HCT116 (cell line): ENCODE measurements at regions not wholly inside any gene's neighbourhood (a gene's known extent, or its start where the extent isn't known, plus 50 kb on each side); places are given as distances from the start of the nearest gene placed in this dataset.

Experiments used
- ATAC-seq: fragments of 200-7000 bp; cut with Tn5 transposase; 2 replicates; pipeline ENCODE4 v1.9.1; 2020; ENCODE audit warnings: mild to moderate bottlenecking, moderate library complexity
- BruUV-seq: library from RNA; stranded (reverse); fragments of 400-500 nt; replicated peaks from 2 replicates; lab custom pipeline; 2021; lab: Mats Ljungman, UMichigan
- CTCF ChIA-PET: fragments of 300-600 bp; sonication (Branson Sonifier 250); formaldehyde crosslinking; loops from one replicate; lab custom pipeline; 2021; ENCODE audit warnings: antibody characterized with exemption; lab: Charles Lee
- POLR2A ChIA-PET: fragments of 300-600, 350-600 bp; sonication (Branson Sonifier 250); formaldehyde crosslinking; loops from one replicate; lab custom pipeline; 2021; ENCODE audit warnings: antibody characterized with exemption; lab: Charles Lee
- RAD21 ChIA-PET, 2 experiments: fragments of 300-600 bp; sonication (Branson Sonifier 250); formaldehyde crosslinking; loops; one replicate each; lab custom pipeline; 2023; ENCODE audit warnings: low total read pairs in 2 of 2; ENCODE audit not compliant: uncharacterized antibody in 2 of 2, unreplicated experiment in 2 of 2, low non-redundant PET in 1 of 2; lab: Charles Lee
- DNase-seq: peaks from one replicate; pipeline ENCODE4 v3.0.0-alpha.2; 2010; ENCODE audit warnings: low read depth, low spot score
- H2AFZ ChIP-seq: fragments of 200-600 bp; shearing (Covaris generic), sonication (generic); 2 replicates; pipeline ENCODE4 v1.6.1; 2017; ENCODE audit warnings: low read depth, mixed run types, mixed read lengths, antibody characterized with exemption, low read length; ENCODE audit not compliant: poor library complexity, severe bottlenecking
- H3K27ac ChIP-seq: 2 replicates; pipeline ENCODE4 v1.5.1; 2012; ENCODE audit warnings: low read depth, low read length
- H3K27me3 ChIP-seq: fragments of 200-600 bp; sonication (generic); 2 replicates; pipeline ENCODE4 v1.6.1; 2016; ENCODE audit warnings: mixed run types, low read length, mixed read lengths; ENCODE audit not compliant: insufficient read depth
- H3K36me3 ChIP-seq, 2 experiments: fragments of 200-500 bp in 1 of 2; fragments of 200-600 bp in 1 of 2; sonication (Bioruptor generic) in 1 of 2; sonication (generic) in 1 of 2; 2 replicates each; pipeline versions ENCODE4 v1.5.1 to v1.6.1; 2014 to 2016; ENCODE audit warnings: low read length in 2 of 2, inconsistent platforms in 1 of 2, mixed read lengths in 1 of 2, mixed run types in 1 of 2; ENCODE audit not compliant: insufficient read depth in 2 of 2, control insufficient read depth in 1 of 2
- H3K4me1 ChIP-seq, 2 experiments: fragments of 200-600 bp in 1 of 2; sonication (generic) in 1 of 2; 2 replicates each; pipeline versions ENCODE4 v1.5.1 to v1.6.1; 2012 to 2017; ENCODE audit warnings: low read length in 2 of 2, inconsistent platforms in 1 of 2, mild to moderate bottlenecking in 1 of 2, mixed read lengths in 1 of 2, mixed run types in 1 of 2, moderate library complexity in 1 of 2; ENCODE audit not compliant: insufficient read depth in 2 of 2, control insufficient read depth in 1 of 2
- H3K4me2 ChIP-seq: fragments of 200-600 bp; sonication (generic); 2 replicates; pipeline ENCODE4 v1.6.1; 2017; ENCODE audit warnings: mixed run types, low read length, mixed read lengths
- H3K4me3 ChIP-seq, 2 experiments: fragments of 200-600 bp in 1 of 2; sonication (generic) in 1 of 2; replicated peaks in 1 of 2; 2 replicates each; pipeline ENCODE4 v1.5.1; 2011 to 2016; ENCODE audit warnings: low read length in 2 of 2, control low read depth in 1 of 2, low read depth in 1 of 2, mild to moderate bottlenecking in 1 of 2, mixed read lengths in 1 of 2, mixed run types in 1 of 2
- H3K79me2 ChIP-seq: fragments of 200-600 bp; sonication (generic); 2 replicates; pipeline ENCODE4 v1.6.1; 2017; ENCODE audit warnings: mild to moderate bottlenecking, mixed run types, low read length, moderate library complexity, mixed read lengths; ENCODE audit not compliant: insufficient read depth
- H3K9ac ChIP-seq: fragments of 200-600 bp; sonication (generic); 2 replicates; pipeline ENCODE4 v1.6.1; 2016; ENCODE audit warnings: low read length, mixed read lengths
- H3K9me2 ChIP-seq: fragments of 200-600 bp; sonication (generic), shearing (Covaris generic); 2 replicates; pipeline ENCODE4 v1.6.1; 2017; ENCODE audit warnings: mixed run types, mild to moderate bottlenecking, moderate library complexity; ENCODE audit not compliant: insufficient read depth
- H3K9me3 ChIP-seq, 2 experiments: fragments of 200-500 bp in 1 of 2; fragments of 200-600 bp in 1 of 2; sonication (Bioruptor generic) in 1 of 2; sonication (generic) in 1 of 2; 2 replicates each; pipeline ENCODE4 v1.6.1; 2014 to 2017; ENCODE audit warnings: low read length in 2 of 2, mixed read lengths in 2 of 2, inconsistent platforms in 1 of 2, low read depth in 1 of 2, mild to moderate bottlenecking in 1 of 2, mixed run types in 1 of 2, moderate library complexity in 1 of 2; ENCODE audit not compliant: control insufficient read depth in 1 of 2, insufficient read depth in 1 of 2
- H4K20me1 ChIP-seq: fragments of 200-600 bp; sonication (generic), shearing (Covaris generic); 2 replicates; pipeline ENCODE4 v1.6.1; 2017; ENCODE audit warnings: mixed run types, mild to moderate bottlenecking, moderate library complexity; ENCODE audit not compliant: insufficient read depth
- CBX3 ChIP-seq: IDR thresholded peaks from 2 replicates; pipeline ENCODE4 v1.6.1; 2012; ENCODE audit warnings: low read depth
- EGR1 ChIP-seq: IDR thresholded peaks from 2 replicates; pipeline ENCODE4 v1.6.1; 2012; ENCODE audit warnings: low read depth
- ELF1 ChIP-seq: IDR thresholded peaks from 2 replicates; pipeline ENCODE4 v1.6.1; 2012; ENCODE audit warnings: low read depth, borderline replicate concordance
- EZH2 ChIP-seq: fragments of 200-600 bp; sonication (generic); IDR thresholded peaks from 2 replicates; pipeline ENCODE4 v1.6.1; 2017; ENCODE audit warnings: antibody characterized with exemption, mixed run types
- EZH2phosphoT487 ChIP-seq: fragments of 200-600 bp; IDR thresholded peaks from 2 replicates; pipeline ENCODE4 v1.6.1; 2018; ENCODE audit warnings: antibody characterized with exemption, borderline replicate concordance
- FOSL1 ChIP-seq: IDR thresholded peaks from 2 replicates; pipeline ENCODE4 v1.6.1; 2012; ENCODE audit warnings: low read depth
- JUND ChIP-seq: IDR thresholded peaks from 2 replicates; pipeline ENCODE4 v1.6.1; 2012
- POLR2A ChIP-seq: IDR thresholded peaks from 2 replicates; pipeline ENCODE4 v1.7.0; 2011; ENCODE audit warnings: borderline replicate concordance; ENCODE audit not compliant: insufficient read depth, insufficient read length; ENCODE audit errors: extremely low read depth
- POLR2AphosphoS5 ChIP-seq: IDR thresholded peaks from 2 replicates; pipeline ENCODE4 v1.6.1; 2011; ENCODE audit warnings: mild to moderate bottlenecking, low read depth, low read length, moderate library complexity
- RAD21 ChIP-seq: IDR thresholded peaks from 2 replicates; pipeline ENCODE4 v1.6.1; 2012; ENCODE audit warnings: low read depth, mild to moderate bottlenecking
- SIN3A ChIP-seq: IDR thresholded peaks from 2 replicates; pipeline ENCODE4 v1.6.1; 2012; ENCODE audit warnings: low read depth
- SP1 ChIP-seq: IDR thresholded peaks from 2 replicates; pipeline ENCODE4 v1.6.1; 2012; ENCODE audit warnings: low read depth
- SRF ChIP-seq: IDR thresholded peaks from 2 replicates; pipeline ENCODE4 v1.6.1; 2012; ENCODE audit warnings: low read depth
- TCF7L2 ChIP-seq: IDR thresholded peaks from 2 replicates; pipeline ENCODE4 v1.7.0; 2011; ENCODE audit warnings: borderline replicate concordance, inconsistent platforms; ENCODE audit not compliant: insufficient read depth, insufficient read length; ENCODE audit errors: extremely low read depth
- YY1 ChIP-seq: IDR thresholded peaks from 2 replicates; pipeline ENCODE4 v1.6.1; 2011; ENCODE audit warnings: low read length, low read depth, moderate library complexity, mild to moderate bottlenecking; ENCODE audit not compliant: insufficient replicate concordance; ENCODE audit errors: extremely low read depth
- intact Hi-C: fragments of 100-400 bp; cut with micrococcal nuclease; formaldehyde crosslinking; loops from 2 replicates; pipeline ENCODE4 v1.10.0; 2022
- TF ChIP-seq, protein P1 (sequence below): IDR thresholded peaks from 2 replicates; pipeline ENCODE4 v1.6.1; 2012; ENCODE audit warnings: low read depth
- TF ChIP-seq, protein P2 (sequence below): IDR thresholded peaks from 2 replicates; pipeline ENCODE4 v1.6.1; 2012
- TF ChIP-seq, protein P3 (sequence below): IDR thresholded peaks from 2 replicates; pipeline ENCODE4 v1.6.1; 2012
- TF ChIP-seq, protein P4 (sequence below), 3 experiments: fragments of 200-600 bp in 1 of 3; sonication (generic) in 1 of 3; IDR thresholded peaks in 2 of 3; conservative IDR thresholded peaks in 1 of 3; 2 replicates each; pipeline ENCODE4 v1.5.1; 2012 to 2017; ENCODE audit warnings: low read depth in 2 of 3, low read length in 2 of 3, antibody characterized with exemption in 1 of 3, borderline replicate concordance in 1 of 3, control low read depth in 1 of 3, mild to moderate bottlenecking in 1 of 3, mixed read lengths in 1 of 3, mixed run types in 1 of 3, moderate library complexity in 1 of 3; ENCODE audit not compliant: insufficient read depth in 1 of 3

DNA sequence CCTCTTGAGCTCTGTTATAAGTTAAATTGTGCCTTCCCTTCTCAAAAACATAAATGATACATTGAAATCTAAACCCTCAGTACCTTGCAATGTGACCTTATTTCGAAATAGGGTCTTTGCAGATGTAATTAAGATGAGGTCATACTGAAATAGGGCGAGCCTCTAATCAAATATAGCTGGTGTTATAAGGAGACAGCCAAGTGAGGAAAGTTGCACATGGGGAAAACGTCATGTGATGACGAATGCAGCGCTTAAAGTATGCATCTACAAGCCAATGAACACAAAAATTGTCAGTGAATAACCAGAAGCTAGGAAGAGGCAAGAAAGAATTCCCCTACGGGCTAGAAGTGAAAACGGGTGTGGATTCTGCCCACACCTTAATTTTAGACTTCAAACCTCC, 305.2 kb upstream of the FOXG1 start:
- Histone ChIP-seq H4K20me1 (no peaks in the 10 kb centered on the region), H3K79me2 (no peaks in the 10 kb centered on the region), H3K4me3 (no peak overlapping the region), H3K4me2 (no peak overlapping the region), H2AFZ (no peak overlapping the region), H3K9me2 (no peaks in the 10 kb centered on the region), H3K9ac (no peak overlapping the region), H3K27ac (no peak overlapping the region), H3K9me3 (peaks cover 17 to 41% of the 10 kb centered on the region in 2 experiments; a peak in 2 of 4 replicates), H3K36me3 (no peaks in the 10 kb centered on the region), H3K4me1 (no peaks in the 10 kb centered on the region), H3K27me3 (no peaks in the 10 kb centered on the region)
- ChIA-PET RAD21 (no interaction called here), POLR2A (no interaction called here), CTCF (no interaction called here)
- TF ChIP-seq EZH2 = no peak
- no peak for TF ChIP-seq SIN3A
- no peak for TF ChIP-seq POLR2A
- no peak for TF ChIP-seq TCF7L2
- no peak for TF ChIP-seq FOSL1
- no peak for TF ChIP-seq SRF
- TF ChIP-seq CBX3 = no peak
- TF ChIP-seq JUND = no peak
- TF ChIP-seq, protein P1, sequence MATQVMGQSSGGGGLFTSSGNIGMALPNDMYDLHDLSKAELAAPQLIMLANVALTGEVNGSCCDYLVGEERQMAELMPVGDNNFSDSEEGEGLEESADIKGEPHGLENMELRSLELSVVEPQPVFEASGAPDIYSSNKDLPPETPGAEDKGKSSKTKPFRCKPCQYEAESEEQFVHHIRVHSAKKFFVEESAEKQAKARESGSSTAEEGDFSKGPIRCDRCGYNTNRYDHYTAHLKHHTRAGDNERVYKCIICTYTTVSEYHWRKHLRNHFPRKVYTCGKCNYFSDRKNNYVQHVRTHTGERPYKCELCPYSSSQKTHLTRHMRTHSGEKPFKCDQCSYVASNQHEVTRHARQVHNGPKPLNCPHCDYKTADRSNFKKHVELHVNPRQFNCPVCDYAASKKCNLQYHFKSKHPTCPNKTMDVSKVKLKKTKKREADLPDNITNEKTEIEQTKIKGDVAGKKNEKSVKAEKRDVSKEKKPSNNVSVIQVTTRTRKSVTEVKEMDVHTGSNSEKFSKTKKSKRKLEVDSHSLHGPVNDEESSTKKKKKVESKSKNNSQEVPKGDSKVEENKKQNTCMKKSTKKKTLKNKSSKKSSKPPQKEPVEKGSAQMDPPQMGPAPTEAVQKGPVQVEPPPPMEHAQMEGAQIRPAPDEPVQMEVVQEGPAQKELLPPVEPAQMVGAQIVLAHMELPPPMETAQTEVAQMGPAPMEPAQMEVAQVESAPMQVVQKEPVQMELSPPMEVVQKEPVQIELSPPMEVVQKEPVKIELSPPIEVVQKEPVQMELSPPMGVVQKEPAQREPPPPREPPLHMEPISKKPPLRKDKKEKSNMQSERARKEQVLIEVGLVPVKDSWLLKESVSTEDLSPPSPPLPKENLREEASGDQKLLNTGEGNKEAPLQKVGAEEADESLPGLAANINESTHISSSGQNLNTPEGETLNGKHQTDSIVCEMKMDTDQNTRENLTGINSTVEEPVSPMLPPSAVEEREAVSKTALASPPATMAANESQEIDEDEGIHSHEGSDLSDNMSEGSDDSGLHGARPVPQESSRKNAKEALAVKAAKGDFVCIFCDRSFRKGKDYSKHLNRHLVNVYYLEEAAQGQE = no peak
- TF ChIP-seq, protein P2, sequence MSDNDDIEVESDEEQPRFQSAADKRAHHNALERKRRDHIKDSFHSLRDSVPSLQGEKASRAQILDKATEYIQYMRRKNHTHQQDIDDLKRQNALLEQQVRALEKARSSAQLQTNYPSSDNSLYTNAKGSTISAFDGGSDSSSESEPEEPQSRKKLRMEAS = no peak
- TF ChIP-seq EZH2phosphoT487 = no peak
- no peak for TF ChIP-seq SP1
- no peak for TF ChIP-seq EGR1
- TF ChIP-seq, protein P3, sequence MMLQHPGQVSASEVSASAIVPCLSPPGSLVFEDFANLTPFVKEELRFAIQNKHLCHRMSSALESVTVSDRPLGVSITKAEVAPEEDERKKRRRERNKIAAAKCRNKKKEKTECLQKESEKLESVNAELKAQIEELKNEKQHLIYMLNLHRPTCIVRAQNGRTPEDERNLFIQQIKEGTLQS = no peak
- no peak for TF ChIP-seq RAD21
- TF ChIP-seq ELF1 = no peak
- no peak for TF ChIP-seq POLR2AphosphoS5
- no peak for TF ChIP-seq YY1
- TF ChIP-seq, protein P4, sequence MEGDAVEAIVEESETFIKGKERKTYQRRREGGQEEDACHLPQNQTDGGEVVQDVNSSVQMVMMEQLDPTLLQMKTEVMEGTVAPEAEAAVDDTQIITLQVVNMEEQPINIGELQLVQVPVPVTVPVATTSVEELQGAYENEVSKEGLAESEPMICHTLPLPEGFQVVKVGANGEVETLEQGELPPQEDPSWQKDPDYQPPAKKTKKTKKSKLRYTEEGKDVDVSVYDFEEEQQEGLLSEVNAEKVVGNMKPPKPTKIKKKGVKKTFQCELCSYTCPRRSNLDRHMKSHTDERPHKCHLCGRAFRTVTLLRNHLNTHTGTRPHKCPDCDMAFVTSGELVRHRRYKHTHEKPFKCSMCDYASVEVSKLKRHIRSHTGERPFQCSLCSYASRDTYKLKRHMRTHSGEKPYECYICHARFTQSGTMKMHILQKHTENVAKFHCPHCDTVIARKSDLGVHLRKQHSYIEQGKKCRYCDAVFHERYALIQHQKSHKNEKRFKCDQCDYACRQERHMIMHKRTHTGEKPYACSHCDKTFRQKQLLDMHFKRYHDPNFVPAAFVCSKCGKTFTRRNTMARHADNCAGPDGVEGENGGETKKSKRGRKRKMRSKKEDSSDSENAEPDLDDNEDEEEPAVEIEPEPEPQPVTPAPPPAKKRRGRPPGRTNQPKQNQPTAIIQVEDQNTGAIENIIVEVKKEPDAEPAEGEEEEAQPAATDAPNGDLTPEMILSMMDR (IDR thresholded peaks at IDR 0.05 in 2 of 3, conservative IDR thresholded peaks at IDR 0.05 in 1 of 3; ENCODE audit: borderline replicate concordance in 1 of 3, insufficient read depth in 1 of 3, low read depth in 2 of 3, low read length in 2 of 3) = no peak
- DNase-seq = no peak
- ATAC-seq = no peak
- no TSS peak for BruUV-seq
- intact Hi-C loops = no loop called here
